Chondrocyte (in vitro differentiated cells): ENCODE measurements at regions not wholly inside any gene's neighbourhood (a gene's known extent, or its start where the extent isn't known, plus 50 kb on each side); places are given as distances from the start of the nearest gene placed in this dataset.

ENCODE experiments used
- DNase-seq: peaks from one replicate; pipeline ENCODE4 v3.0.0; 2021; ENCODE audit warnings: mixed read lengths, low spot score
- H3K27ac Mint-ChIP-seq: one replicate; pipeline ENCODE4 v1.8.0; 2021; ENCODE audit warnings: mild to moderate bottlenecking, moderate library complexity, mixed read lengths; ENCODE audit not compliant: unreplicated experiment
- H3K27me3 Mint-ChIP-seq: 2 replicates; pipeline ENCODE4 v1.8.0; 2021; ENCODE audit warnings: low read depth, mixed read lengths
- H3K36me3 Mint-ChIP-seq: 2 replicates; pipeline ENCODE4 v1.8.0; 2021; ENCODE audit warnings: low read depth, mixed read lengths
- H3K4me1 Mint-ChIP-seq: 2 replicates; pipeline ENCODE4 v1.8.0; 2021; ENCODE audit warnings: low read depth, mild to moderate bottlenecking, mixed read lengths
- H3K4me3 Mint-ChIP-seq: one replicate; pipeline ENCODE4 v1.8.0; 2021; ENCODE audit warnings: mild to moderate bottlenecking, moderate library complexity, mixed read lengths; ENCODE audit not compliant: unreplicated experiment
- H3K9me3 Mint-ChIP-seq: 2 replicates; pipeline ENCODE4 v1.8.0; 2021; ENCODE audit warnings: low read depth, mixed read lengths
- CTCF ChIP-seq: fragments of 200-600 bp; sonication (generic); IDR thresholded peaks from 2 replicates; pipeline ENCODE4 v1.5.0; 2021; ENCODE audit warnings: antibody characterized with exemption, mild to moderate bottlenecking, moderate library complexity

GRCh38 chr17:77718669-77718961 lies 239.9 kb upstream of the TNRC6C start:
- Mint-ChIP-seq H3K27ac (no peak overlapping the region), H3K9me3 (peaks cover 20% of the 10 kb centered on the region), H3K36me3 (peaks cover 5% of the 10 kb centered on the region), H3K4me3 (no peak overlapping the region), H3K4me1 (no peaks in the 10 kb centered on the region), H3K27me3 (peaks cover 29% of the 10 kb centered on the region)
- TF ChIP-seq CTCF = no peak
- DNase-seq = no peak

- Mint-ChIP-seq H3K27me3 (peaks cover 31% of the 10 kb centered on the region), H3K9me3 (peaks cover 14% of the 10 kb centered on the region), H3K36me3 (peaks cover 5% of the 10 kb centered on the region), H3K4me3 (no peak overlapping the region), H3K27ac (no peak overlapping the region), H3K4me1 (no peaks in the 10 kb centered on the region)
- TF ChIP-seq CTCF = no peak
- DNase-seq = no peak
These were observed 238.7 kb upstream of the TNRC6C start for GRCh38 chr17:77719806-77720205.

GRCh38 chr17:77720946-77721845 lies 237.3 kb upstream of the TNRC6C start:
- peaks cover 29% of the 10 kb centered on the region for H3K27me3 Mint-ChIP-seq
- no peak overlapping the region for H3K27ac Mint-ChIP-seq
- no peaks in the 10 kb centered on the region for H3K4me1 Mint-ChIP-seq
- peaks cover 6% of the 10 kb centered on the region for H3K9me3 Mint-ChIP-seq
- no peak for TF ChIP-seq CTCF
- no peak for DNase-seq
- peaks cover 5% of the 10 kb centered on the region for H3K36me3 Mint-ChIP-seq
- no peak overlapping the region for H3K4me3 Mint-ChIP-seq

GRCh38 chr17:77721846-77722160 lies 236.7 kb upstream of the TNRC6C start:
- peaks cover 3% of the 10 kb centered on the region for H3K36me3 Mint-ChIP-seq
- no peaks in the 10 kb centered on the region for H3K4me1 Mint-ChIP-seq
- no peak overlapping the region for H3K4me3 Mint-ChIP-seq
- no peak overlapping the region for H3K27ac Mint-ChIP-seq
- no peak for DNase-seq
- no peak for TF ChIP-seq CTCF
- H3K27me3 Mint-ChIP-seq = peaks cover 29% of the 10 kb centered on the region
- H3K9me3 Mint-ChIP-seq = peaks cover 3% of the 10 kb centered on the region

- Mint-ChIP-seq H3K4me1 (peaks cover 1% of the 10 kb centered on the region), H3K27ac (no peak overlapping the region), H3K4me3 (no peak overlapping the region), H3K9me3 (no peaks in the 10 kb centered on the region), H3K36me3 (no peaks in the 10 kb centered on the region), H3K27me3 (peaks cover 27% of the 10 kb centered on the region)
- DNase-seq = no peak
- no peak for TF ChIP-seq CTCF
These were observed 236.1 kb upstream of the TNRC6C start for GRCh38 chr17:77722366-77722765.
